Gastroesophageal sphincter (tissue), 3 donors: ENCODE measurements at regions not wholly inside any gene's neighbourhood (a gene's known extent, or its start where the extent isn't known, plus 50 kb on each side); places are given as distances from the start of the nearest gene placed in this dataset.

Source experiments
- EP300 ChIP-seq: sonication (generic); formaldehyde crosslinking; IDR thresholded peaks from one replicate; pipeline ENCODE4 v1.6.1; 2017; ENCODE audit warnings: antibody characterized with exemption, mild to moderate bottlenecking
- POLR2A ChIP-seq, 2 donors: fragments of 450-650 bp; IDR thresholded peaks; one replicate each; pipeline ENCODE4 v1.6.1; 2017; ENCODE audit warnings: antibody characterized with exemption in 2 of 2, mild to moderate bottlenecking in 2 of 2, moderate library complexity in 1 of 2
- POLR2AphosphoS5 ChIP-seq: sonication (generic); formaldehyde crosslinking; IDR thresholded peaks from one replicate; pipeline ENCODE4 v1.6.1; 2017; ENCODE audit warnings: antibody characterized with exemption
- TF ChIP-seq, protein P1 (sequence below), 4 experiments: fragments of 200-600 bp in 2 of 4; fragments of 450-650 bp in 2 of 4; sonication (generic) in 1 of 4; IDR thresholded peaks; one replicate each; pipeline ENCODE4 v1.5.1; 2017 to 2019; ENCODE audit warnings: antibody characterized with exemption in 4 of 4, mild to moderate bottlenecking in 2 of 4, moderate library complexity in 2 of 4

- TF ChIP-seq, protein P1, sequence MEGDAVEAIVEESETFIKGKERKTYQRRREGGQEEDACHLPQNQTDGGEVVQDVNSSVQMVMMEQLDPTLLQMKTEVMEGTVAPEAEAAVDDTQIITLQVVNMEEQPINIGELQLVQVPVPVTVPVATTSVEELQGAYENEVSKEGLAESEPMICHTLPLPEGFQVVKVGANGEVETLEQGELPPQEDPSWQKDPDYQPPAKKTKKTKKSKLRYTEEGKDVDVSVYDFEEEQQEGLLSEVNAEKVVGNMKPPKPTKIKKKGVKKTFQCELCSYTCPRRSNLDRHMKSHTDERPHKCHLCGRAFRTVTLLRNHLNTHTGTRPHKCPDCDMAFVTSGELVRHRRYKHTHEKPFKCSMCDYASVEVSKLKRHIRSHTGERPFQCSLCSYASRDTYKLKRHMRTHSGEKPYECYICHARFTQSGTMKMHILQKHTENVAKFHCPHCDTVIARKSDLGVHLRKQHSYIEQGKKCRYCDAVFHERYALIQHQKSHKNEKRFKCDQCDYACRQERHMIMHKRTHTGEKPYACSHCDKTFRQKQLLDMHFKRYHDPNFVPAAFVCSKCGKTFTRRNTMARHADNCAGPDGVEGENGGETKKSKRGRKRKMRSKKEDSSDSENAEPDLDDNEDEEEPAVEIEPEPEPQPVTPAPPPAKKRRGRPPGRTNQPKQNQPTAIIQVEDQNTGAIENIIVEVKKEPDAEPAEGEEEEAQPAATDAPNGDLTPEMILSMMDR (IDR thresholded peaks at IDR 0.05) = no peak
- TF ChIP-seq POLR2A (IDR thresholded peaks at IDR 0.05) (no peak), EP300 (no peak), POLR2AphosphoS5 (no peak)
These were observed 490.4 kb downstream of the DNAH5 start for GRCh38 chr5:13454050-13454449.
